ENCODE measurements at regions not wholly inside any gene's neighbourhood (a gene's known extent, or its start where the extent isn't known, plus 50 kb on each side); places are given as distances from the start of the nearest gene placed in this dataset.

DNA sequence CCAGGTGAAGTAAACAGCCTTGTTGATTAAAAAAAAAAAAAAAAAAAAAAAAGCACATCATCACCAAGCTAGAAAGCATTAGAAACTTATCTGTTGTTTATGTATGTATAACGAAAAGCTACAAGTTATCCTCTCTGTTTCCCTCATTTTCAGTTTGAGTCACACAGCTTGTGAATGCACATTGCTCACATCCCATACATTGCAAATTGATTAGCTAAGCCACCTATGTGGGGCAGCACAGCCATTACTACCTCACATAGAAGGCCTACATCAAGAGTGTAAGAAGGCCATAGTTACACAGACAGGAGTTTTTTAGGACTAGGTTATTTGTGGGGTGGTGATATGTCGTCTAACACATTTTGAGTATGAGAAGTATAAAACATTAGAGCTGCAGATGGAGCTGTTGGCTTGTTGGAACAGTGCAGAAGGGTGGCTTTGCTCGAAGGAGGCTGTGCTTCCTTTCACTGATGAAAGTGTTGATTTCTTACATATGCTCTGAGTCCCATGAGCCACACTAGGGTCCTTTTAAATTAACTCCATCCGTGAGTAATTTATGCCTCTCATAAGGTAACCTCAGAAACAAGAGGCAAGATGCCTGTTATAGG lies 431.6 kb downstream of the GABRG1 start:
- TF ChIP-seq CEBPB (IDR thresholded peaks at IDR 0.05) (no peak), EP300 (IDR thresholded peaks at IDR 0.05; ENCODE audit: borderline replicate concordance) (no peak), EGR1 (IDR thresholded peaks at IDR 0.05) (no peak), TEAD4 (IDR thresholded peaks at IDR 0.05) (no peak), ZBTB7A (IDR thresholded peaks at IDR 0.05; ENCODE audit: low read depth) (no peak), NFIC (IDR thresholded peaks at IDR 0.05) (no peak), TAF1 (IDR thresholded peaks at IDR 0.05; ENCODE audit: low read depth) (no peak)
- TF ChIP-seq, protein P1, sequence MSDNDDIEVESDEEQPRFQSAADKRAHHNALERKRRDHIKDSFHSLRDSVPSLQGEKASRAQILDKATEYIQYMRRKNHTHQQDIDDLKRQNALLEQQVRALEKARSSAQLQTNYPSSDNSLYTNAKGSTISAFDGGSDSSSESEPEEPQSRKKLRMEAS (IDR thresholded peaks at IDR 0.05) = no peak
- TF ChIP-seq, protein P2, sequence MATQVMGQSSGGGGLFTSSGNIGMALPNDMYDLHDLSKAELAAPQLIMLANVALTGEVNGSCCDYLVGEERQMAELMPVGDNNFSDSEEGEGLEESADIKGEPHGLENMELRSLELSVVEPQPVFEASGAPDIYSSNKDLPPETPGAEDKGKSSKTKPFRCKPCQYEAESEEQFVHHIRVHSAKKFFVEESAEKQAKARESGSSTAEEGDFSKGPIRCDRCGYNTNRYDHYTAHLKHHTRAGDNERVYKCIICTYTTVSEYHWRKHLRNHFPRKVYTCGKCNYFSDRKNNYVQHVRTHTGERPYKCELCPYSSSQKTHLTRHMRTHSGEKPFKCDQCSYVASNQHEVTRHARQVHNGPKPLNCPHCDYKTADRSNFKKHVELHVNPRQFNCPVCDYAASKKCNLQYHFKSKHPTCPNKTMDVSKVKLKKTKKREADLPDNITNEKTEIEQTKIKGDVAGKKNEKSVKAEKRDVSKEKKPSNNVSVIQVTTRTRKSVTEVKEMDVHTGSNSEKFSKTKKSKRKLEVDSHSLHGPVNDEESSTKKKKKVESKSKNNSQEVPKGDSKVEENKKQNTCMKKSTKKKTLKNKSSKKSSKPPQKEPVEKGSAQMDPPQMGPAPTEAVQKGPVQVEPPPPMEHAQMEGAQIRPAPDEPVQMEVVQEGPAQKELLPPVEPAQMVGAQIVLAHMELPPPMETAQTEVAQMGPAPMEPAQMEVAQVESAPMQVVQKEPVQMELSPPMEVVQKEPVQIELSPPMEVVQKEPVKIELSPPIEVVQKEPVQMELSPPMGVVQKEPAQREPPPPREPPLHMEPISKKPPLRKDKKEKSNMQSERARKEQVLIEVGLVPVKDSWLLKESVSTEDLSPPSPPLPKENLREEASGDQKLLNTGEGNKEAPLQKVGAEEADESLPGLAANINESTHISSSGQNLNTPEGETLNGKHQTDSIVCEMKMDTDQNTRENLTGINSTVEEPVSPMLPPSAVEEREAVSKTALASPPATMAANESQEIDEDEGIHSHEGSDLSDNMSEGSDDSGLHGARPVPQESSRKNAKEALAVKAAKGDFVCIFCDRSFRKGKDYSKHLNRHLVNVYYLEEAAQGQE (IDR thresholded peaks at IDR 0.05; ENCODE audit: low read depth) = no peak
- TF ChIP-seq, protein P3, sequence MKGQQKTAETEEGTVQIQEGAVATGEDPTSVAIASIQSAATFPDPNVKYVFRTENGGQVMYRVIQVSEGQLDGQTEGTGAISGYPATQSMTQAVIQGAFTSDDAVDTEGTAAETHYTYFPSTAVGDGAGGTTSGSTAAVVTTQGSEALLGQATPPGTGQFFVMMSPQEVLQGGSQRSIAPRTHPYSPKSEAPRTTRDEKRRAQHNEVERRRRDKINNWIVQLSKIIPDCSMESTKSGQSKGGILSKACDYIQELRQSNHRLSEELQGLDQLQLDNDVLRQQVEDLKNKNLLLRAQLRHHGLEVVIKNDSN (IDR thresholded peaks at IDR 0.05) = no peak

Measured in Ishikawa (cell line).